Type B pancreatic cell (in vitro differentiated cells): ENCODE measurements at regions not wholly inside any gene's neighbourhood (a gene's known extent, or its start where the extent isn't known, plus 50 kb on each side); places are given as distances from the start of the nearest gene placed in this dataset.

ENCODE experiments used
- DNase-seq: peaks from one replicate; pipeline ENCODE4 v3.0.0; 2021; ENCODE audit warnings: mixed read lengths; ENCODE audit not compliant: unreplicated experiment; ENCODE audit errors: extremely low spot score
- H3K27ac Mint-ChIP-seq: 2 replicates; pipeline ENCODE4 v1.8.0; 2021; ENCODE audit warnings: mild to moderate bottlenecking, mixed read lengths
- H3K27me3 Mint-ChIP-seq: 2 replicates; pipeline ENCODE4 v1.8.0; 2021; ENCODE audit warnings: mixed read lengths
- H3K36me3 Mint-ChIP-seq: 2 replicates; pipeline ENCODE4 v1.8.0; 2021; ENCODE audit warnings: mixed read lengths
- H3K4me1 Mint-ChIP-seq: one replicate; pipeline ENCODE4 v1.8.0; 2021; ENCODE audit warnings: mixed read lengths; ENCODE audit not compliant: unreplicated experiment
- H3K4me3 Mint-ChIP-seq: 2 replicates; pipeline ENCODE4 v1.8.0; 2021; ENCODE audit warnings: mild to moderate bottlenecking, mixed read lengths
- H3K9me3 Mint-ChIP-seq: 2 replicates; pipeline ENCODE4 v1.8.0; 2021; ENCODE audit warnings: mixed read lengths
- TF ChIP-seq, protein P1 (sequence below): fragments of 200-600 bp; sonication (generic); conservative IDR thresholded peaks from 2 replicates; pipeline ENCODE4 v1.5.0; 2021; ENCODE audit warnings: antibody characterized with exemption, mild to moderate bottlenecking

DNA sequence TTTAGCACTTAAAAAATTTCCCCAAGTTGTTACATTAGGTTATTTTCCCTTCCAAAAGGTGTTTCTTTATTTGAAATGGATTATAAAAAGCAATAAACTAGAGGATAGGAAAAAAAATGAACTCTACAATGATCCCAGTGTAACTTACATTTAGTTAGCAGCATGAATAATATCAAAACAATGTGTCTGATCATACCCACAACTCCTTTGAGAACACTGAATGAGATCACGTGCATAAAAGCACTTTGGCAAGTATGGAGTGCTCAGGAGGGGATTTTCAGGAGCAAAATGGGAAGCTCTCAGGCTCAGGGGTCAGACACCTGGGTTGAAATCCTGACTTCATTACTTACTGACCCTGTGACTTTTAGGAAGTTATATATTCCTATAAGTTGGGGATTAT, 369.7 kb upstream of the PROX1 start:
- peaks cover 9% of the 10 kb centered on the region for H3K27me3 Mint-ChIP-seq
- H3K9me3 Mint-ChIP-seq = no peaks in the 10 kb centered on the region
- peaks cover 5% of the 10 kb centered on the region for H3K4me1 Mint-ChIP-seq
- TF ChIP-seq, protein P1, sequence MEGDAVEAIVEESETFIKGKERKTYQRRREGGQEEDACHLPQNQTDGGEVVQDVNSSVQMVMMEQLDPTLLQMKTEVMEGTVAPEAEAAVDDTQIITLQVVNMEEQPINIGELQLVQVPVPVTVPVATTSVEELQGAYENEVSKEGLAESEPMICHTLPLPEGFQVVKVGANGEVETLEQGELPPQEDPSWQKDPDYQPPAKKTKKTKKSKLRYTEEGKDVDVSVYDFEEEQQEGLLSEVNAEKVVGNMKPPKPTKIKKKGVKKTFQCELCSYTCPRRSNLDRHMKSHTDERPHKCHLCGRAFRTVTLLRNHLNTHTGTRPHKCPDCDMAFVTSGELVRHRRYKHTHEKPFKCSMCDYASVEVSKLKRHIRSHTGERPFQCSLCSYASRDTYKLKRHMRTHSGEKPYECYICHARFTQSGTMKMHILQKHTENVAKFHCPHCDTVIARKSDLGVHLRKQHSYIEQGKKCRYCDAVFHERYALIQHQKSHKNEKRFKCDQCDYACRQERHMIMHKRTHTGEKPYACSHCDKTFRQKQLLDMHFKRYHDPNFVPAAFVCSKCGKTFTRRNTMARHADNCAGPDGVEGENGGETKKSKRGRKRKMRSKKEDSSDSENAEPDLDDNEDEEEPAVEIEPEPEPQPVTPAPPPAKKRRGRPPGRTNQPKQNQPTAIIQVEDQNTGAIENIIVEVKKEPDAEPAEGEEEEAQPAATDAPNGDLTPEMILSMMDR = no peak
- no peaks in the 10 kb centered on the region for H3K36me3 Mint-ChIP-seq
- DNase-seq = no peak
- H3K4me3 Mint-ChIP-seq = no peak overlapping the region
- no peak overlapping the region for H3K27ac Mint-ChIP-seq

DNA sequence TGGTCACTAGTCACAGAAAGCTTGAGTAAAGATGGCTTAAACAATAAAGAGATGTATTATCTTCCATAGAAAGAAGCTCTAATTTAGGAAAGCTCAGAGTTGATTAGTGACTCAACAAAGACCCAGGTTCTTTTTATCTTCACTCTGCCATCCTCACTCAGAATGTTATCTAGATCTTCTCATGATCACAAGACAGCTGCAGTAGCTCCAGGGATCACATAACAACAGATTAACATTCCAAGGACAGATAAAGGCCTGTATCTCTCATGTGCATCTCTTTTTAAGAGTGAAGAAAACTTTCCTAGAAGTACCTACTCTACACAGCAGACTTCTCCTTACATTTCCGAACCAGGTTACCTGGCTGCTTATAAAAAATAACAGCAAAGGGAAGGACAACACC, 368.7 kb upstream of the PROX1 start:
- Mint-ChIP-seq H3K9me3 (no peaks in the 10 kb centered on the region), H3K36me3 (no peaks in the 10 kb centered on the region)

DNA sequence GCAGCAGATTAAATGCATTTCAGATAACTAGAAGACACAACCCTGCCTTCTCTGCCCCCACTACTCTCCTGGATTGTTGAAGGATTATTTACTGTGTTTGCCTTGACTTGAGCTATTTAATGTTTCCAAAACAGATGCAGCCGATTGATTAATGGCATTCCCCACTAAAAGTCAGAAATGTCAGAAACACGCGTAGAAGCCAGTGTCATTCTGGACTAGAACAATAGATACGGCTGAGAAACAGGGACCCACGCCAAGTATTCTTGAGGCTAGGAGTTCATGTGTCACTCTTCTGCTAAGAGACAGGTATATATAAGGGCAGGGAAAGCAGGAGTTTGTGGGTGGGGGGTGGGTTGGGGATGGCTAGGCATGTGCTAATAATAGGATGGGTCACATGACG, 366.7 kb upstream of the PROX1 start:
- H3K27me3 Mint-ChIP-seq = peaks cover under 1% of the 10 kb centered on the region
- no peak for DNase-seq
- TF ChIP-seq, protein P1 = no peak
- H3K27ac Mint-ChIP-seq = no peak overlapping the region
- peaks cover 2% of the 10 kb centered on the region for H3K4me1 Mint-ChIP-seq
- no peaks in the 10 kb centered on the region for H3K9me3 Mint-ChIP-seq
- H3K36me3 Mint-ChIP-seq = no peaks in the 10 kb centered on the region
- no peak overlapping the region for H3K4me3 Mint-ChIP-seq

More for the DNA sequence above, 368.7 kb upstream of the PROX1 start:
- Mint-ChIP-seq H3K4me1 (peaks cover 5% of the 10 kb centered on the region), H3K27ac (no peak overlapping the region), H3K27me3 (peaks cover 8% of the 10 kb centered on the region), H3K4me3 (no peak overlapping the region)
- TF ChIP-seq, protein P1 = no peak
- no peak for DNase-seq

DNA sequence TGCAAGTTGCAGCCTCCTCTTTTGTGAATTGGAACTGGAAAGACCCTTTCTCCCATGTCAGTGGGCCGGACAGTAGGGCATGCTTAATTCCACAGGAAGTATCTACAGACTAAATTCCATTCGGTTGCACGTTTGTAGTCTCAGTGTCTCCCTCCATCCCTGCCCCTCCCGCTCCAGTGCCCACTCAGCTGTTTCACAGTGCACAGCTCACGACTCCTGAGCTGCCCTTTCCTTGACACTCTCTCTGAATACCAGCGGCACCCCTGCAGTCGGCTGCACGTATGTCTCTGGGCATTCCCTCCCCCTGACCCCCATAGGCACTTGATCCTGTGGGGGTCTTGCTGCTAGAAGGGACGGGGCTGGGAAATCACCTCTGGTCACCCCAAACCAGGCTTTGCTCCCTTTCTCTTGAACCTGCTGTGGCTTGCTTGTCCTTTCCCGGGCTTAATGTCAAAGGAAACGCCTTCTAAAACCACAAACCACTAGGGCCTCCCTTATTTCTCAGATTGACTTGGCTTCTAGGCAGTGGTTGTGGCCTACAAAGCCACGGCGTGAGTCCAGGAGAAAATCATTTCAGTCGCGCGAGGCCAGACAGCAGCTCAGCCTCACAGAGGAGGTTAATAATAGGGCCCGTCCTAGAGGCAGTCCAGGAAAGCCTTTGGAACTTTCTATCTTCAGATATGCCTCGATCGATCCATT, 365.3 kb upstream of the PROX1 start:
- Mint-ChIP-seq H3K36me3 (no peaks in the 10 kb centered on the region), H3K27ac (no peak overlapping the region), H3K4me3 (no peak overlapping the region), H3K9me3 (no peaks in the 10 kb centered on the region), H3K4me1 (no peaks in the 10 kb centered on the region), H3K27me3 (no peaks in the 10 kb centered on the region)
- DNase-seq = no peak
- TF ChIP-seq, protein P1 = no peak

DNA sequence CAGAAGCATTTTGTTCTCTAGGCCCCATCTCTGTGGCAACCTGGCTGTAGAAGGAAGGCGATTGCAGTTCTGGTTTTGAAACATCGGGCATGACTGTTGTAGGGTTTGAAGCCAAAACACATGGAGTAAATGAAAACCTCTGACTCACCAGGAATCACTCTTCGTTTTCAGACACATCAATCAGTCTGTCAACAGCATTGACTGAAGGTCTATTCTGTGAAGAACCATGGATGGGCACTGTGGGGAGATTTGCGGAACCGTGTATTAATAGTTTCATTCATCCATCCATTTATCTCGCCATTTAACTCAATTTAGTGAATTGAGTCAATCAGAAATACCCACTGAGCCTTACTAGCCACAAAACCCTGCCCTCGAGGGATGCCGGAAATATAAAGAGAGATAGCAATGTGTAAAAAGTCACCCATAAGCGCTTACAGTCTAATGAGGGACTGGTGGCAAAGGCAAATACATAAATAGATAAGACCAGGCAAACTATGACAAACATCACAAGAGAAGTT, 364.6 kb upstream of the PROX1 start:
- TF ChIP-seq, protein P1 = no peak
- H3K4me3 Mint-ChIP-seq = no peak overlapping the region
- no peak overlapping the region for H3K27ac Mint-ChIP-seq
- H3K36me3 Mint-ChIP-seq = no peaks in the 10 kb centered on the region
- no peaks in the 10 kb centered on the region for H3K4me1 Mint-ChIP-seq
- H3K27me3 Mint-ChIP-seq = no peaks in the 10 kb centered on the region
- DNase-seq = no peak
- no peaks in the 10 kb centered on the region for H3K9me3 Mint-ChIP-seq
